CMK (cell line): ENCODE measurements at regions not wholly inside any gene's neighbourhood (a gene's known extent, or its start where the extent isn't known, plus 50 kb on each side); places are given as distances from the start of the nearest gene placed in this dataset.

ENCODE experiments used
- DNase-seq: peaks from one replicate; pipeline ENCODE4 v3.0.0-alpha.2; 2010; ENCODE audit warnings: low read depth

DNA sequence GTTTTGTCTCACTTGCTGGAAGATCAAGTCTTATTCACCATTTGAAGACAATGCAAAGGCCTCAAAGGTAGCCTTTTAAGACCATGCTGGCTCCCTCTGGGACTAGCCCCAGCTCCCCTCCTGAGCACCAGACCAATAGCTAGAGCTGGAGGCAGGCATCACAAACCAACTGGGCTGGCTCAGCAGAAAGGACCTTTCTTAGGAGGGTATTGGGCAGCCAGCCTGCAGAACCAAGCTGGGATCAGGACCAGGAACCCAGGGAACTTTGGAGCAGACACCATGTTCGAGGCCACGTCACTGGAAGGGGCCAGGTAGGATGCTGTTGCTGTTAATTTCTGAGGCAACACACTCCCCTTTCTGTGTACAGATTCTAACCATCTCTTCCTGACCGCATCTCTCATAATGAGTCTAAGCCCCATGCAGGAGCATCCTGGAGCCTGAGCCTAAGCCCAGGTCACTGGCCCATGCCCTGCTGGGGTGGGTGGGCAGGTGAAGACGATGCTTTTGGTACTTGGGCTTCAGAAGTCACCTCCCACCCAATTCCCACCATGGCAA, 81.4 kb upstream of the KLF13 start:
- DNase-seq: no peak

DNA sequence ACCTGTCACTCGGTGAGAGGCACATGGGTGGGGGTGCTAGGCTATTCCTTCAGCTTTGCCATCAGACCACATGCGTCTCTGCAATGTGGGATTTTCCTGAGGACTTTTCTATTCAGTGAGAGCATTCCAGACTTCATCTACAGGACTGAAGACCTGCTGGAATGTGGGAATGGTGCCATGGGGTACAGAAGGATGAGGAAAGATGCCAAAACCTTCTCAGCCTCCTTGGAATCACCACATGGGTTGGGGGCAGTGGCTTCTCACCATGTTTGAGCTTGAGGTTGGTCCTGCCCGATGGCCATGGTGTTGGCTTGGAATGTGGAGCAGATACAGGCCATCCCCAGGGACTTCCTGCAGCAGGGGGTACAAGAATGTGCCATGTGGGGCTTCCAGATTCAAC, 80.9 kb upstream of the KLF13 start:
- no peak for DNase-seq

DNA sequence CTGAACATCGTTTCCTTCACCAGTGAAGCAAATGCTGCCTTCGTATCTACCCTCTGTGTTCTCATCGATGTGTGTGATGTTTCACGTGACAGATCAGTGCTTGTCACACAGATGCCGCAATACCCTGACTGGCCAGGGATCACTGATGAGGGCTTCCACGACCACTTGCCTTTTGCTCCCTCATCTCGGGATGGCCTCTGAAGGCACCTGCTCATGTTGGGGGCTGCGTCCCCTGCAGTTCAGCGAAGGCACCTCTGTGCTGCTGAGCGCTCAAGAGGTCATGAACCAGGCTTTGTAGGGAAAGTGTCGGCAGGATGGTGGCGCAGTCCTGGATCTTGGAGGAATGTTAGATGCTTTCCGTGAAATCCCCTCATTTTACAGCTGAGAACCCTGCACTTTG, 79.2 kb upstream of the KLF13 start:
- DNase-seq: no peak

DNA sequence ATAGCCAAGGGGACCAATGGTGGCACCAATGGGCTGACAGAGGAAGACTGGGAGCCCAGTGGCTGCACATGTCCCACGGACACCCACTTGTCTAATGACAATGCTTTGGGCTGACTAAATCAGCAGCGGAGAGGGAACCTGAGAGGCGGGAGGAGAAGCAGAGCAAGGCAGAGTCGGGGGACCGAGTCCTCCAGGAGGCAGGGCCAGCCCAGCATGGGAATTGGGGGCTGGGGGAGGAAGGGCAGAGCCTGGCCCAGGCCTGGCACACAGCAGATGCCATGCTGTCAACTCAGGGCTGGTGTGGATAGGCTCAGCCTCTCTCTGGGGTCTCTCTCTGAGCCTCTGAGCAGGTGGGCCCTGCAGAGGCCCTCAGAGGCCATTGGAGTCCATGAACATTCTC, 78.4 kb upstream of the KLF13 start:
- DNase-seq: no peak

DNA sequence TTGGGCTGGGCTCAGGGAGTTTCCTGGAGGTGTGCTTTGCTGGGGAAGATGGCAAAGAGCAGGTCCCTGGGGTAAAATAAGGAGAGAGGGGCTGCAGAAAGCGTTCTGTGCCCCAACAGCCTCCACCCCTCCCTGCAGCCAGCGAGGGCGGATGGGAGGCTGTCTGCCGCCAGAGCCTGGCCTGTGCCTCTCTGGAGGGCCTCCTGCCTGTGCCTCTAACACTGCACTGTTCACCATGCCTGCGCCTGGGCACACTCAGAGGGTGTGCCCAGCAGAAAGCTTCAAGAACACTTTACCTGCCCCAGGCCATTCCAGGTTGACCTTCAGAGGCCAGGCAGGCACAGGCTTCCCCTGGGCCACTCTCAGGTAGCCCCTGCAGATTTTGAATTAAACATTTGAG, 77.7 kb upstream of the KLF13 start:
- DNase-seq: no peak

DNA sequence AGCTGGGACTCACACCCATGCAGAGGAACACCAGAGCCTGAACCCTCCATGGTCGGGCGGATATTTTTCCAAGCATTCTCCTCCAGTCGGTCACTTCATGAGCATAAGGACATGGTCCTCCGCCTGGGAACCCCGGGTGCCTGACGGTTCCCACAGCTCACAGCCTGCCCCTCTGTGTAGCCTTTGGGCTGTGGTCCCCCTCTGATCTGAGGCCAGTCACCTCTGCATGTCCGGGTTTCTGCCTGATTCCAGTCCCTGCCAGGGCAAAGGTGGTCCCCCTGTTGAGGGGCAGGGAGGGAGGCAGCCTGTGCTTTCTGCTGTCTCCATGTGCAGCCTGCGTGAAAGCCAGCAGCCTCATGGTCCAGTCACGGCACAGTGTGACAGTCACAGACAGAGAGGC, 76.6 kb upstream of the KLF13 start:
- no peak for DNase-seq

DNA sequence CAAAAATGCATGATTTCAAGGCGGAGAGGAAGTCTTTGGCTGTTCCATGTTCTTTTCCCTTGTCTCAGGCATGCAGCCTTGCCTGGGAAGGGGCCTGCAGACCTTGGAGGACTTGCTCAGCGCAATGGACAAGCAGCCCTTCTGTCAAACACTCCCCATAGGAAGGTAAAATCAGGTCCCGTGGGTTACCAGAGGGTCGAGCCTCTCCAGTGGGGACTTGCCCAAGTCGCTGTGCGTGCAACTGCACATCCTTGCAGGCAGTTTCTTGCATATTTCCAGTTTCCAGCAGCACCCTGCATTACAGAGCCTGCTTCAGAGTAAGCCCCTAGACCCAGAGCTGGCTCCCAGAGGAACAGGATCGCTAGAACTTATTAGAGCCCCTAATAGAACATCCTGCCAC, 75.5 kb upstream of the KLF13 start:
- DNase-seq: no peak

DNA sequence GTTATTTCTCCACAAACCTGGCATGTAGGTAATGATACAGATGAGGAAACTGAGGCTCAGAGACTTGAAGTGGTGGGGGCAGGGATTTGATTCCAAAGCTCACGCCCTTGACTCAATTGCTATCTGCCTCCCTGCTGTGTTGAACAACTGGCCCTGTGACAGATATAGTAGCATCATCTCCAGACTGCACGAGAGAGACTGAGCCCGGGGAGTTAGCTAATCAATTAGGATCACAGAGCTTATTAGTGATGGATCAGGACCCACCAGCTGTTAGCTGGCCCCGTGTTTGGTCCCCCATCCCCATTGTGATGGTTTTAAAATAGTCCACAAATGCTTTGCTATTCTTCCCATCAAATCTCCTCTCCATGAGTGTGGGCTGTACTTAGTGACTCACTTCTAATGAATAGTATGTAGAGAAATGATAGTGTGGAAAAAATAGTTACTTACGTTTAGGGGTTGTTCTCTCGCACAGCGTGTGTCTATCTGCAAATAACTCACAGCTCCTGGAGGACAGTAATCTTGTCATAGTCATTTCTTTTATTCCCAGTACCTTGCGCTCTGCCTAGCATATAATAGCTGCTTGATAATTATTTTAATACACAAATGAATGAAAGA, 74.4 kb upstream of the KLF13 start:
- no peak for DNase-seq

DNA sequence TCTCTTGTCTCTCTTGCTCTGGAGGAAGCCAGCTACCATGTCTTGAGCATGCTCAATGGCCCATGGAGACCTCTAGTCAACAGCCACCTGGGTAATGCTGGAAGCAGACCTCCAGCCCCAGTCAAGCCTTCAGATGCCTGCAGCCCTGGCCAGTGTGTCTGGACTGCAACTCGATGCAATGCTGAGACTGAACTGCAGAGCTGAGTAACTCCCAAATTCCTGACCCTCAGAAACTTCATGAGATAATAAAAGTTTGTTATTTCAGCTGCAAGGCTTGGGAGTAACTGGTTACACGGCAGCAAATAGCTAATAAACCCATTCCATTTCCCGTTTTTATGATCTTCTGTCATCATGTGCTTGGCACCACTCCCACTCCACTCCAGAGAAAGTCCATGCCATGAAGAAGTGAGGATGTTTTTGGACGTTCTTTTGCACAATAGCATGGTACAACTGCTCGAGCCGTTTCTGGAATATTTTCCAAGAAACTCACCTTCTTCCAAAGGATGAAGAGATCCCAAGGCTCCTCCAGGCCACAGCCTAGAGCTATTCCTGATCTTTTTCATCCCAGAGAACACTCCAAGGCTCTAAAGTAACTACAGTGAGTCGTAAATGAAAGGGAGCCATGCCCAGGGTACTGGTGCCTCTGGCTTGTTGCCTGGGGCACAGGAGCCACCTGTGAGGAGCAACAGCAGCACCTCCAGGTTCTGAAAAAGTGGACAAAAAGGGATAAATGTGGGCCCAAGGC, 72.0 kb upstream of the KLF13 start:
- DNase-seq: no peak

DNA sequence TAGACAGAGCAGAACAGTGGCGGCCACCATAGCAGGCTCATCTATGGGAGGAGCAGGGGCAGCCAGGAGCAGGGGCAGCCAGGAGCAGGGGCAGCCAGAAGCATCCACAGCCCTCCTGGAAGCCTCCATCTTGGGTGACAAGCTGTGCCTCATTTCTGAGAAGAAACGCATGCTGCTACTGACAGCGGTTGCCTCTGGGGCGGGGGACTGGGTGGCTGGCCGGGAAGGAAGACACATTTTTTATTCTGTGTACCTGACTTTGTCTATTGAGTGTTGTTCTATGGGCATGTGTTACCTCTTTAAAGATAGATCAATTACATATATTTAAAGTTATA, 71.5 kb upstream of the KLF13 start:
- no peak for DNase-seq

DNA sequence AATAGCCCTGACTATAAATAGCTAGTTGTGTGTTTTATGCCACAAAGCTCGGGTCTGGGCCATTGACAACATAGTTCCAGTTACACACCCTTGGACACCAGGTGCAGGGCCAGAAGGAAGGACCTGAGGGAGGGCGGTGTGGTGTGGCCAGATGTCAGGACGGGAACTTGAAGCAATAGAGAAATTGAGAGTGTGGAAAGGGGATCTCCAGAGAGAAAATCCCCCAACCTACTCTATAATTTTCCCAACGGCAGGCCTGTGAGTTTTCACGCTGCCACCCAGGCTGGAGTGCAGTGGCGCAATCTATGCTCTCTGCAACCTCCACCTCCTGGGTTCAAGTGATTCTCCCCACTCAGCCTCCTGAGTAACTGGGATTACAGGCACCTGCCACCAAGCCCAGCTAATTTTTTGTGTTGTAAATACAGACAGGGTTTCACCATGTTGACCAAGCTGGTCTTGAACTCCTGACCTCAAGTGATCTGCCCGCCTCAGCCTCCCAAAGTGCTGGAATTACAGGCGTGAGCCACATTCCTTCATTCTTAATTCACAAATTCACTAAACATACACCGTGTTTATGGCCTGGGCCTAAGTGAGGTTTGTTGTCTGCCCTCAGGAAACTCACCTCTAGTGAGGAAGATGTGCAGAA, 70.8 kb upstream of the KLF13 start:
- DNase-seq: no peak

DNA sequence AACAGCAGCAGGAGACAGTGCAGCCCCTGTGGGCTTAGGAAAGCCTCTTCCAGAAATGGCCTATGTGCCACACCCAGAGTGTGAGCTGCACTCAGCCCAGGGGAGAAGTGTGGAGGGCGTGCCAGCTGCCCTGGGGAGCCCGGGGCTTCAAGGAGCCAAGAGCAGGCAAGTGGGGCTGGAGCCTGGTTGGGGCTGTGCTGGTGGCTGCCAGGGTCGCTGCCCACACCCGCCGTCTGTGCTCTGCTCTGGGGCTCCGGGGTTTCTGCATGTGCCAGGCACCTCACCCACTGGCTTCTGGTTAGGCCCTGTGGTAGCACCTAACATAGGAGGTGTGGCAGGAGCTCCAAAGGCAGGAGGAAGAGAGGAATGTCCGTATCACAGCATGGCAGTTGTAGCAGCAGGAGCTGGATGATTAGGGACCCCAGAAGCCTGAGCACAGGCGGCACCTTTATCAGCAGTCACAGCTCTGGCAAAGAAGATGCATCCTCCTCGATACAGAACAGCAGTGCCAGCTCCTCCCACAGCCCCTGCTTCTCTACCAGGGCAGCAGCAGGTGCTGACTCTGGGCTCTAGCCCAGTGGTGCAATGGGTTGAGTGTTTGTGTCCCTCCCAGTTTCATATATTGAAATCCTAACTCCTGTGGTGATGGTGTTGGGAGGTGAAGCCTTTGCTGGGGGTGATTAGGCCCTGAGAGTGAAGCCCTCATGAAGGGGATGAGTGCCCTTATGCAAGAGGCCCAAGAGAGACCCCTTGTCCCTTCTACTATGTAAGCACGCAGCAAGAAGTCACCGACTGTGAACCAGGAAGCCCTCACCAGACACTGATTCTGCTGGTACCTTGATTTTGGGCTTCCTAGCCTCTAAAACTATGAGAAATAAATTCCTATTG, 70.0 kb upstream of the KLF13 start:
- DNase-seq: no peak

DNA sequence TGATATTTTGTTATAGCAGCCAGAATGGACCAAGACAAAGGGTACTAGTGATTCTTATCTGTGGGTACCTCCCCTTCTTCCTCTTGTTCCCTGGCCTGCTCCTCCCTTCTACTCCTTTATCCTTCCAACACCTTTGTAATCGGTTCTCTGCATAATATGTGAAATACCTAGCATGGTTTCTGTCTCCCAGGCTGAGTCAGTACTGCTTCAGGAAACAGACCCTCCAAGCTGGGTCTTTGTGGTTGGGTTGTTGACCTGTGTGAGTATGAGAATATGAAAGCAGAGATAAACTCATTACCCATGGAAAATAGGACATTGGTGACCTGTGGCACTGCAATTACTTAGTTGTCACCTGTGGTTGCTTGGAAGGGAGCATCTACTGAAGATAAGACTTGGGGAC, 69.3 kb upstream of the KLF13 start:
- no peak for DNase-seq

DNA sequence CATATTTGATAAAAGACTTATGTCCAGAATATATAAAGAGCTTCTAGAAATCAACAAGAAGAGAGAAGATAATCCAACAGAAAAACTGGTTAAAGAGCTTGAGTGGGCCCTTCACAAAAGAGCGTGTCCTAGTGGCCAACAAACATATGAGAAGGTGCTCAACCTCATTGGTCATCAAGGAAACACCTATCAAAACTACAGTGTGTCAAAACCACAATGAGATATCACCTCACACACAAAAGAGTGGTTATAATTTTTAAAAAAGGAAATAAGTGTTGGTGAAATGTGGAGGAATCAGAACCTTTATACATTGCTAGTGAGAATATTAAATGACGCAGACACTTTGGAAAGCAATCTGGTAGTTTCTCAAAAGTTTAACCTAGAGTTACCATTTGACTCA, 68.4 kb upstream of the KLF13 start:
- DNase-seq: no peak

DNA sequence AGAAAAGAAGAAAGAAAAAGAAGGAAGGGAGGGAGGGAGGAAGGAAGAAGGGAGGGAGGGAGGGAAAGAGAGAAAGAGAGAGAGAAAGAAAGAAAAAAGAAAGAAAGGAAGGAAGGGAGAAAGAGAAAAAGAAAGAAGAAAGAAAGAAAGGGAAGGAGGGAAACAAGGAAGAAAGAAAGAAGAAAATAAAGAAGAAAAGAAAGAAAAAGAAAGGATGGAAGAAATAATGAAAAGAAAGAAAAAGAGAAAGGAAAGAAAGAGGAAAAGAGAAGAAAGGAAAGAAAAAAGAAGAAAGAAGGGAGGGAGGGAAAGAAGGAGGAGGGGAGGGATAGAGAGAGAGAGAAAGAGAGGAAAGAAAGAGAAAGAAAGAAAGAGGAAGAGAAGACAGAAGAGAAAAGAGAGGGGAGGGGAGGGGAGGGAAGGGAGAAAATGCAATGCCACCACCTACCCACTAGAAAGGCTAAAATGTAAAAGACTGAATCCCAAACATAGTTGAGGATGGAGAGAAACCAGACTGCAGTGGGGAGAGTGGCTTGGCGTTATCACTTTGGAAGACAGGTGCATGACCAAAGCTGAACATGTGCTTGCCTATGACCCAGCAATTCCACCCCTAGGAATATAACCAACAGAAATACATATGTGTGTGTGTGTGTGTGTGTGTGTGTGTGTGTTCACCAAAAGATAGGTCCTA, 66.9 kb upstream of the KLF13 start:
- no peak for DNase-seq

DNA sequence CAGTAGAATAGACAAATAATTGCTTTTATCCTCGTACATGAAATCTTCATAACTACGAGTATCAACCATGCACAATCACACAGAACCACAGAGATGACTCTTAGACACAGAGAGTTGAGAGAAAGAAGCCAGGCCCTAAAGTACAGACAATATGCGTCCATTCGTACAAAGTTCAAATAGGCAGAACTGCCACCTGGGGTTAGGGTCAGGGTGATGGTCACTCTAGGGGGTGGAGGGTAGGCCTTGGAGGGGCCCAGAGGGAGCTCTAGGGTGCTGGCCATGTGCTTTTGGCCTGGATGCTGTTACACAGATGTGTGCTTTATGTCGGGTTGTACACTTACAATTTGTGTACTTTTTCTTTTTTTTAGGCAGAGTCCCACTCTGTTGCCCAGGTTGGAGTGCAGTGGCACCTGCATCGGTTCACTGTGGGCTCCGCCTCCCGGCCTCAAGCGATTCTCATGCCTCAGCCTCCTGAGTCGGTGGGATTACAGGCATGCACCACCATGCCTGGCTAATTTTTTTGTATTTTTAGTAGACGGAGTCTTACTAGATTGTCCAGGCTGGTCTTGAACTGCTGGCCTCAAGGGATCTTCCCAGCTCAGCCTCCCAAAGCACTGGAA, 65.9 kb upstream of the KLF13 start:
- DNase-seq: no peak

DNA sequence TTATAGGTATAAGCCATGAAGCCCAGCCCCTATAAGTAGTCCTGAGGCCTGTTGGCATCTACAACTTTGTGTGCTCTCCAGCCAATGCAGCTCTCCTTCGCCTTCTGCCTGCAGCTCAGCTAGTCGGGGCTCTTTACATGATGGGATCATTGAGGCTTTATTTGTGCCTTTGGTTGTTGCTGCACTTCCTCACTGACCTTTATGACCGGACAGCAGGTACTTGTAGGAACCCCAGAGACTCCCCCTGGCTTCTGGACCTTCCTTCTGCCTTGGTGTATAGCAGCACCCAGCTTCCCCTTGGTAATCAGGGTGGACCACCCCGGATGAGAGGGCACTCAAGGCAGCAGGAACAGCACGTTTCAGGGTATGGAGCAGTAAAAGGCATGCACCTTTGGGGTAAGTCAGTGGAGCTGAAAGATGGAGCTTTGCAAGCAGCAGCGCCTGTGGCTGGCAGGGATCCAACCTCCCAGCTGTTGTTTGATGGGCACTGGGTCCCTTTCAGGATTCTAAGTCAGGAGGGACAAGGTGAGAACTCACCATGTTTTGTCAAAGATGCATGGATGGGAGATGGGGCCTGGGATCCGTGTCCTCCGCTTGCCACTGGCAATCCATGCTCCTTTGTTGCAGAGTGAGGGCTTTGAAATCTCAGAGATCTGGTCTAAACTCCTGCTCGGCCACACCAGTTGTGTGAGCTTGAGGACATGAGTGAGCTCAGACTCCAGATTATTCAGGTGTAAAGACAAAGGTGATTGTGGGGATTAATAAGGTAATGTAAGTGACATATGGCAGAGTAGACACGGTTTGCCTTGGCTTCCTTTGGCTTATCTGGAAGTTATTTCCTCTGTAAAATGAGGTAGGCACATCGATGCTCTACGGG, 65.1 kb upstream of the KLF13 start:
- DNase-seq: no peak

DNA sequence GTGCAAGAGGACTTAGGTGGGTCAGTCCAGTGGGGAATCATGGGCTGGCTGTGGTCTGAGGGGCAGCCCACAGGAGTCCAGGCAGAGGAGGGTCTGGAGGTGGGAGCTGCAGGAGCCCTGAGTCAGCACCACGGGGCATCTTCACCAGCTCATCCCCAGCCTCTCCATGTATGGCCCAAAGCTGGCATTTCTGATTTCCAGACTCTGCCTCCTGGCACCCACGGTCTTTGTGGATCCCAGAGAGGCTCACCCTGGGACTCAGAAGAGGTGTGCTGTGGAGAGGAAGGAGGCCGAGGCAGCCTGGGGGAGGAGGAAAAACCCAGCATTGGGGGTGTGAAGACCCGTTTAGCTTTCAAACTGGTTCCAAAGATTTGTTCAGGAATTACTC, 64.5 kb upstream of the KLF13 start:
- DNase-seq: no peak

DNA sequence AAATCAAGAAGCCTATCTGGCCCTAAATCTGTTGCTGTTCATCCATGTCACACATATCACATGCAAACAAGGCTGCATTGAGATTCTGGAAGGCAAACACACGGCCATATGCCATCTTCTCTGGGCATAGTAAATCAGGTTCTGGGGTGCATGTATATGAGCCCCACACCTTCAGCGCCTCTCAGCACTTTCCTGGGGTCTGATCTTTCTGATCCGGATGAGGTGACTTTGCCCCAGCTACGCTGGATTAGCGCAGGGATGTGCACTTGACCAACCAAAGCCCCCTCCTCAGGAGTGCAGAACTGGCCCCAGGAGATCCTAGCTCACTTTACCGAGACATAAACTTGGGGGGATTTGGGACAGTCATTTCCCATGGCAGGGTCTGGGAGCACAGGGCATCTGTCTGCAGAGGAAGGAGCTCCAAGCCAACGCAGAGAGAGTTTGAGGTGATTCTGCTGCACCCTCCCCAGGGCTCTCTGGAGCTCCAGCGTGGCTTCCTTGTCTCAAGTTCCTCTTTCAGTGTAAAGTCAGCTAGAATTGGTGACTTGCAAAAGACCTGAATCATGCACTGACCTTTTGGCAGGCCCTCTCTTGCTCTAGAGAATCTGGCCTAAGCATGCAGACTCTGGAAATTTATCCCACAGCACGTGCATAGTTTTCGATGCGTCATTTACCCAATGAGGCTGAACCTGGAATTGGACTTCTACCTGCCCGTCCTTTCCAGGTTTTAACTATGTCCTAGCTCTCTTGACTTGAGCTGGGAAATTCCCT, 63.5 kb upstream of the KLF13 start:
- no peak for DNase-seq
